HEK293T (cell line): ENCODE measurements at regions not wholly inside any gene's neighbourhood (a gene's known extent, or its start where the extent isn't known, plus 50 kb on each side); places are given as distances from the start of the nearest gene placed in this dataset.

Experiments
- CTCF ChIA-PET: fragments of 350-600 bp; formaldehyde crosslinking; extraction: SDS; loops from one replicate; lab custom pipeline; 2021; ENCODE audit warnings: antibody characterized with exemption, inconsistent platforms; lab: Yijun Ruan, JAX
- POLR2A ChIA-PET: fragments of 350-600 bp; formaldehyde crosslinking; extraction: SDS; loops from one replicate; lab custom pipeline; 2020; ENCODE audit warnings: antibody characterized with exemption, inconsistent platforms; lab: Yijun Ruan, JAX
- DNase-seq: peaks from one replicate; pipeline ENCODE4 v3.0.0; 2012; ENCODE audit warnings: mixed read lengths; ENCODE audit errors: extremely low spot score
- ARNT ChIP-seq: fragments of 450-650 bp; IDR thresholded peaks from 2 replicates; pipeline ENCODE4 v1.6.1; 2017; ENCODE audit warnings: mild to moderate bottlenecking
- BHLHE40 ChIP-seq: fragments of 450-650 bp; IDR thresholded peaks from 2 replicates; pipeline ENCODE4 v1.6.1; 2016; ENCODE audit warnings: mild to moderate bottlenecking, moderate library complexity, borderline replicate concordance
- CTBP1 ChIP-seq: fragments of 450-650 bp; IDR thresholded peaks from 2 replicates; pipeline ENCODE4 v1.6.1; 2016; ENCODE audit warnings: borderline replicate concordance
- ELF4 ChIP-seq: fragments of 450-650 bp; IDR thresholded peaks from 2 replicates; pipeline ENCODE4 v1.6.1; 2017; ENCODE audit warnings: antibody characterized with exemption
- FOXA1 ChIP-seq: fragments of 450-650 bp; IDR thresholded peaks from 2 replicates; pipeline ENCODE4 v1.6.1; 2016; ENCODE audit warnings: mild to moderate bottlenecking
- FOXK2 ChIP-seq: fragments of 450-650 bp; IDR thresholded peaks from 2 replicates; pipeline ENCODE4 v1.6.1; 2016; ENCODE audit warnings: mild to moderate bottlenecking
- FOXM1 ChIP-seq: fragments of 450-650 bp; IDR thresholded peaks from 2 replicates; pipeline ENCODE4 v1.6.1; 2017; ENCODE audit warnings: mild to moderate bottlenecking, borderline replicate concordance
- HDGF ChIP-seq: fragments of 450-650 bp; IDR thresholded peaks from 2 replicates; pipeline ENCODE4 v1.6.1; 2017; ENCODE audit warnings: antibody characterized with exemption, borderline replicate concordance
- L3MBTL2 ChIP-seq: fragments of 450-650 bp; conservative IDR thresholded peaks from 2 replicates; pipeline ENCODE4 v1.6.1; 2016; ENCODE audit warnings: mild to moderate bottlenecking
- LEF1 ChIP-seq: fragments of 450-650 bp; IDR thresholded peaks from 2 replicates; pipeline ENCODE4 v1.6.1; 2017; ENCODE audit warnings: mild to moderate bottlenecking, borderline replicate concordance
- NFRKB ChIP-seq: fragments of 450-650 bp; IDR thresholded peaks from 2 replicates; pipeline ENCODE4 v1.6.1; 2016; ENCODE audit warnings: mild to moderate bottlenecking, moderate library complexity
- SP1 ChIP-seq: fragments of 450-650 bp; IDR thresholded peaks from 2 replicates; pipeline ENCODE4 v1.6.1; 2017
- SUZ12 ChIP-seq: fragments of 450-650 bp; IDR thresholded peaks from 2 replicates; pipeline ENCODE4 v1.6.1; 2016; ENCODE audit warnings: mild to moderate bottlenecking
- TARDBP ChIP-seq: fragments of 450-650 bp; IDR thresholded peaks from 2 replicates; pipeline ENCODE4 v1.6.1; 2016
- ZNF384 ChIP-seq: fragments of 450-650 bp; IDR thresholded peaks from 2 replicates; pipeline ENCODE4 v1.6.1; 2016
- TF ChIP-seq, protein P1 (sequence below): fragments of 450-650 bp; IDR thresholded peaks from 2 replicates; pipeline ENCODE4 v1.6.1; 2016

DNA sequence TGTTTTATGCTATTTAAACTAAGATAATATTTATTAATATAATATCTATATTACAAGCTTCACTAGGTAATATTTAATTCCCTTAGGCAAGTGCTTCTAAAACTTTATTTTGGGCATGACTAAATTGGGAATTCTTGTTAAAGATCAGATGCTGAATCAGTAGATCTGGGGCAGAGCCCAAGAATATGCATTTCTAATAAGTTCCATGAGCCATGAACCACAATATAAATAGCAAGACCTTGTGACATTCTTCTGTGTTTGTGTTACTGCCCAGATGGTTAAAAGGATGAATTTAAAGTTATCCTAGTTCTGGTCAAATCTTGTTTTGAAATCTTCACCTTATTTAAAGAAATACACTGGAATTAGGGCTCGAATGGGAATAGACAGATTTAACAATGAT, 258.4 kb upstream of the CACNA2D1 start:
- ChIA-PET POLR2A (no interaction called here), CTCF (interaction anchor here (0.6 kb wide), 1 partner anchor 29 kb away, joined by 6 read pairs; no protein-coding TSS in a partner anchor)
- DNase-seq: no peak
- TF ChIP-seq ELF4 (no peak), BHLHE40 (no peak), HDGF (no peak), NFRKB (no peak), FOXK2 (no peak), FOXA1 (no peak), L3MBTL2 (no peak), ZNF384 (no peak), TARDBP (no peak), SP1 (no peak), CTBP1 (no peak), FOXM1 (no peak), ARNT (no peak), LEF1 (no peak), SUZ12 (no peak)
- TF ChIP-seq, protein P1, sequence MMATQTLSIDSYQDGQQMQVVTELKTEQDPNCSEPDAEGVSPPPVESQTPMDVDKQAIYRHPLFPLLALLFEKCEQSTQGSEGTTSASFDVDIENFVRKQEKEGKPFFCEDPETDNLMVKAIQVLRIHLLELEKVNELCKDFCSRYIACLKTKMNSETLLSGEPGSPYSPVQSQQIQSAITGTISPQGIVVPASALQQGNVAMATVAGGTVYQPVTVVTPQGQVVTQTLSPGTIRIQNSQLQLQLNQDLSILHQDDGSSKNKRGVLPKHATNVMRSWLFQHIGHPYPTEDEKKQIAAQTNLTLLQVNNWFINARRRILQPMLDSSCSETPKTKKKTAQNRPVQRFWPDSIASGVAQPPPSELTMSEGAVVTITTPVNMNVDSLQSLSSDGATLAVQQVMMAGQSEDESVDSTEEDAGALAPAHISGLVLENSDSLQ: no peak

DNA sequence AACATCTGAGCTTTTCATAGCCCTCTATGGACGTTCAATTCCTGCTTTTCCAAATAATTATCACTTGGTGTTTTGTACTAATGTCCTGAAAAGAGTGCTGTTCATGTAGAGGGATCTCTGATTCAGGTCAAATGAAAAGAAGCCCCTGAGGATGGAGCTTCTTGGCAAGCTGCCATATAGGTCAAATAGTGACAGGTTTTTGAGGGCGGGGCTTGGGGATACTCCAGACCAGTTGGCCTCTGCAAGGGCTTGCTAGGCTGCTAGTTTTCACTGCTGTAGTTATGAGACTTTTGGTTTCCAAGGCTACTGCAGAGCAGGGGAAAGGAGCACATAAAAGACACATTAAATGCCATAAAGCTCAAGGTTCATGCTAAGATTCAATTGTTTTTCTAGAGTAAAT, 257.2 kb upstream of the CACNA2D1 start:
- CTCF ChIA-PET: no interaction called here
- TF ChIP-seq ARNT (no peak), SUZ12 (no peak), FOXA1 (no peak), BHLHE40 (no peak), ZNF384 (no peak), FOXM1 (no peak), LEF1 (no peak), CTBP1 (no peak), ELF4 (no peak), SP1 (no peak), TARDBP (no peak), FOXK2 (no peak), L3MBTL2 (no peak), HDGF (no peak), NFRKB (no peak)
- TF ChIP-seq, protein P1: no peak
- POLR2A ChIA-PET: no interaction called here
- DNase-seq: no peak

DNA sequence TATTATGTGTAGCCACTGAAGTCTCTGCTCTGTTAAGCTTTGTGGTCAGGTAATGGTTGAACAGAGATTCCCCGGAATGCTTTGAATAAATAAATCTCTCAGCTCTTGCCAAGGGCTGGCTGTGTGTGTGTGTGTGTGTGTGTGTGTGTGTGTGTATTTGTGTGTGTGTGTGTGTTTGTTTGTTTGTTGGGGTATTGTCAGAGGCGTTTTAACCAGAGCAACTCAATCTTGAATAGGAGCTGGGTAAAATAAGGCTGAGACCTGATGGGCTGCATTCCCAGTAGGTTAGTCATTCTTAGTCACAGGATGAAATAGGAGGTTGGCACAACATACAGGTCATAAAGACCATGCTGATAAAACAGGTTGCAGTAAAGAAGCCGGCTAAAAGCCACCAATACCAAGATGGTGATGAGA, 256.2 kb upstream of the CACNA2D1 start:
- ChIA-PET CTCF (no interaction called here), POLR2A (no interaction called here)
- DNase-seq: no peak
- no peak for TF ChIP-seq SP1
- TF ChIP-seq TARDBP: no peak
- no peak for TF ChIP-seq CTBP1
- TF ChIP-seq BHLHE40: no peak
- no peak for TF ChIP-seq ARNT
- TF ChIP-seq FOXK2: no peak
- no peak for TF ChIP-seq FOXM1
- no peak for TF ChIP-seq FOXA1
- no peak for TF ChIP-seq ZNF384
- no peak for TF ChIP-seq ELF4
- TF ChIP-seq, protein P1: no peak

DNA sequence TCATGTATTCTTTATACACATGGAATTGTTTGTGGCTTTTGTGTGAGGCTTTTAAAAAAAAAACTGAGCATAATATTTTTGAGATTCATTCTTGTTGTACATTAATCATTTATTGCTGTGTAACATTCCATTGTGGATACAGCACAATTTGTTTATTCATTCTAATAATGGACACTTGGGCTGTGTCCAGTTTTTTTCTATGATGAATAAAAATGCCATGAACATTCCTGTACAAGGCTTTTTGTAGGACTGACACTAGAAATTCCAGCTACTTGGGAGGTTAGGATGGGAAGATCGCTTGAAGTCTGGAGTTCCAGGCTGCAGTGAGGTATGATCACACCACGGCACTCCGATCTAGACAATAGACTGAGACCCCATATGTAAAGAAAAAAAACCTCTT, 254.3 kb upstream of the CACNA2D1 start:
- no peak for TF ChIP-seq TARDBP
- no peak for TF ChIP-seq CTBP1
- no peak for TF ChIP-seq BHLHE40
- TF ChIP-seq SUZ12: no peak
- TF ChIP-seq ZNF384: no peak
- no peak for TF ChIP-seq FOXM1
- no peak for TF ChIP-seq LEF1
- no peak for TF ChIP-seq FOXA1
- TF ChIP-seq ARNT: no peak
- TF ChIP-seq, protein P1: no peak
- TF ChIP-seq FOXK2: no peak
- TF ChIP-seq SP1: no peak
- no peak for TF ChIP-seq L3MBTL2
- no peak for TF ChIP-seq HDGF
- TF ChIP-seq NFRKB: no peak
- no peak for TF ChIP-seq ELF4
- DNase-seq: no peak
- CTCF ChIA-PET: no interaction called here
- POLR2A ChIA-PET: no interaction called here

DNA sequence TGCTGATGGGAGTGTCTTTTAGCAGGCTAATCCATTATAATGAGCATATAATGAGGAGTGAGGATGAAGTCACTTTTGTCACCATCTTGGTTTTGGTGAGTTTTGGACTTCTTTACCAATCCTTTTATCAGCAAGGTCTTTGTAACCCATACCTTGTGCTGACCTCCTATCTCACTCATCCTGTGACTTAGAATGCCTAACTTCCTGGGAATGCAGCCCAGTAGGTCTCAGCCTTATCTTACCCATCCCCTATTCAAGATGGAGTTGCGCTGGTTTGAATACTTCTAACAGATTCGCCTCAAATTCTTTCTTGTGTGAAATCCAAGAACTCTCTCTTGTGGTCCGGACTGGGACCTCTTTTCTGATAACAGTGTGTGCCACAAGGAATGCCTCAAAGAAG, 253.1 kb upstream of the CACNA2D1 start:
- ChIA-PET POLR2A (no interaction called here), CTCF (no interaction called here)
- no peak for DNase-seq
- no peak for TF ChIP-seq CTBP1

DNA sequence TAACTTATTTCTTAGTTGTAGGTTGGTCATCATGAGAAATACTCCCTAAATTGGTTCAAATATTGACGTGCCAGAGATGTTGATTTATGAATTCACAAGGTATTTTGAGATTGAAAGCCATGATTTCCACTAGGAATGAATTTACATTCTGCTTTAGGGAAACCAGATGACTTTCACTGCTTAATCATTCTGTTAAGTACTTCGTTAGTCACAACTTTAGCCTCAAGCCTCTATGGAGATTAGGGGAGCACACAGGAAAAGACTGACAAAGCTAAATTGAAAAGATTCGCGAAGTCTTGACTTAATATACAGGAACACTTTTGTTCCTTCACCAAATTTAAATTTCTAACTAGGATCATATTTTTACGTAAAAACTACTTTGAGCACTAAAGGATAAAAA, 250.4 kb upstream of the CACNA2D1 start:
- POLR2A ChIA-PET: no interaction called here
- DNase-seq: no peak
- CTCF ChIA-PET: no interaction called here
- TF ChIP-seq, protein P1: no peak
- TF ChIP-seq SUZ12: no peak
- no peak for TF ChIP-seq FOXA1
- TF ChIP-seq LEF1: no peak
- no peak for TF ChIP-seq CTBP1
- no peak for TF ChIP-seq HDGF
- TF ChIP-seq FOXK2: no peak
- TF ChIP-seq L3MBTL2: no peak
- no peak for TF ChIP-seq NFRKB
- no peak for TF ChIP-seq SP1
- TF ChIP-seq ARNT: no peak
- TF ChIP-seq BHLHE40: no peak
- no peak for TF ChIP-seq ZNF384
- TF ChIP-seq TARDBP: no peak
- no peak for TF ChIP-seq ELF4
- no peak for TF ChIP-seq FOXM1
